ENCODE measurements at regions not wholly inside any gene's neighbourhood (a gene's known extent, or its start where the extent isn't known, plus 50 kb on each side); places are given as distances from the start of the nearest gene placed in this dataset.

DNA sequence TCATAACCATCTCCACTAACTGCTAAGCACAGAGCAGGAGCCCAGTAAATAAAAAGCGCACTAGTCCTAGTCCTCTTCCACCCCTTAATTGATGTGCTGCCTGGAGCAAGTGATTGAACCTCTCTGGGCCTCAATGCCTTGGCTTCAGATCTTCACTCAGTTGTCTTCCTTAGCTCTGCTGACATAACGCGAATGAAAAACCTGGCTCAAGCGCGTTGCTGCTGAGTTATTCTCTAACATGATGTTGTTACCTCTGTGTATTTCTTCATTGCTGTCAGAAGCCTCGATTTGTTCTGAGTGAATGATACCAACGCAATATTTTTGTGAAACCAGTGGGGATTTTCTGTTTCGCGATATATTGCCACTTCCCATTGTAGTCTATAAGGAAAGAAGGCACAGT is 185.1 kb upstream of the CCND2 start:
- TF ChIP-seq, protein P1, sequence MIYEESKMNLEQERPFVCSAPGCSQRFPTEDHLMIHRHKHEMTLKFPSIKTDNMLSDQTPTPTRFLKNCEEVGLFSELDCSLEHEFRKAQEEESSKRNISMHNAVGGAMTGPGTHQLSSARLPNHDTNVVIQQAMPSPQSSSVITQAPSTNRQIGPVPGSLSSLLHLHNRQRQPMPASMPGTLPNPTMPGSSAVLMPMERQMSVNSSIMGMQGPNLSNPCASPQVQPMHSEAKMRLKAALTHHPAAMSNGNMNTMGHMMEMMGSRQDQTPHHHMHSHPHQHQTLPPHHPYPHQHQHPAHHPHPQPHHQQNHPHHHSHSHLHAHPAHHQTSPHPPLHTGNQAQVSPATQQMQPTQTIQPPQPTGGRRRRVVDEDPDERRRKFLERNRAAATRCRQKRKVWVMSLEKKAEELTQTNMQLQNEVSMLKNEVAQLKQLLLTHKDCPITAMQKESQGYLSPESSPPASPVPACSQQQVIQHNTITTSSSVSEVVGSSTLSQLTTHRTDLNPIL (CRISPR knock-in tag; IDR thresholded peaks at IDR 0.05; ENCODE audit: low read depth): no peak
- TF ChIP-seq ZNF565 (CRISPR knock-in tag; conservative IDR thresholded peaks at IDR 0.05; ENCODE audit: low read depth) (no peak), ESRRG (CRISPR knock-in tag; IDR thresholded peaks at IDR 0.05) (no peak), TOX (CRISPR knock-in tag; IDR thresholded peaks at IDR 0.05; ENCODE audit: borderline replicate concordance) (no peak), OSR1 (CRISPR knock-in tag; IDR thresholded peaks at IDR 0.05) (no peak), PPARA (CRISPR knock-in tag; IDR thresholded peaks at IDR 0.05; ENCODE audit: borderline replicate concordance) (no peak), ISL1 (CRISPR knock-in tag; IDR thresholded peaks at IDR 0.05) (no peak), ZFP3 (CRISPR knock-in tag; IDR thresholded peaks at IDR 0.05) (no peak), TCF4 (CRISPR knock-in tag; IDR thresholded peaks at IDR 0.05; ENCODE audit: borderline replicate concordance) (no peak), BACH2 (CRISPR knock-in tag; IDR thresholded peaks at IDR 0.05; ENCODE audit: borderline replicate concordance) (no peak), ZNF70 (CRISPR knock-in tag; IDR thresholded peaks at IDR 0.05) (no peak), ZNF8 (CRISPR knock-in tag; IDR thresholded peaks at IDR 0.05) (no peak), ZFP30 (CRISPR knock-in tag; IDR thresholded peaks at IDR 0.05) (no peak), ZC3H10 (CRISPR knock-in tag; IDR thresholded peaks at IDR 0.05) (no peak)
- TF ChIP-seq, protein P2, sequence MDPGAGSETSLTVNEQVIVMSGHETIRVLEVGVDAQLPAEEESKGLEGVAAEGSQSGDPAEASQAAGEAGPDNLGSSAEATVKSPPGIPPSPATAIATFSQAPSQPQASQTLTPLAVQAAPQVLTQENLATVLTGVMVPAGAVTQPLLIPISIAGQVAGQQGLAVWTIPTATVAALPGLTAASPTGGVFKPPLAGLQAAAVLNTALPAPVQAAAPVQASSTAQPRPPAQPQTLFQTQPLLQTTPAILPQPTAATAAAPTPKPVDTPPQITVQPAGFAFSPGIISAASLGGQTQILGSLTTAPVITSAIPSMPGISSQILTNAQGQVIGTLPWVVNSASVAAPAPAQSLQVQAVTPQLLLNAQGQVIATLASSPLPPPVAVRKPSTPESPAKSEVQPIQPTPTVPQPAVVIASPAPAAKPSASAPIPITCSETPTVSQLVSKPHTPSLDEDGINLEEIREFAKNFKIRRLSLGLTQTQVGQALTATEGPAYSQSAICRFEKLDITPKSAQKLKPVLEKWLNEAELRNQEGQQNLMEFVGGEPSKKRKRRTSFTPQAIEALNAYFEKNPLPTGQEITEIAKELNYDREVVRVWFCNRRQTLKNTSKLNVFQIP (CRISPR knock-in tag; IDR thresholded peaks at IDR 0.05; ENCODE audit: borderline replicate concordance, low read depth): no peak
- TF ChIP-seq, protein P3, sequence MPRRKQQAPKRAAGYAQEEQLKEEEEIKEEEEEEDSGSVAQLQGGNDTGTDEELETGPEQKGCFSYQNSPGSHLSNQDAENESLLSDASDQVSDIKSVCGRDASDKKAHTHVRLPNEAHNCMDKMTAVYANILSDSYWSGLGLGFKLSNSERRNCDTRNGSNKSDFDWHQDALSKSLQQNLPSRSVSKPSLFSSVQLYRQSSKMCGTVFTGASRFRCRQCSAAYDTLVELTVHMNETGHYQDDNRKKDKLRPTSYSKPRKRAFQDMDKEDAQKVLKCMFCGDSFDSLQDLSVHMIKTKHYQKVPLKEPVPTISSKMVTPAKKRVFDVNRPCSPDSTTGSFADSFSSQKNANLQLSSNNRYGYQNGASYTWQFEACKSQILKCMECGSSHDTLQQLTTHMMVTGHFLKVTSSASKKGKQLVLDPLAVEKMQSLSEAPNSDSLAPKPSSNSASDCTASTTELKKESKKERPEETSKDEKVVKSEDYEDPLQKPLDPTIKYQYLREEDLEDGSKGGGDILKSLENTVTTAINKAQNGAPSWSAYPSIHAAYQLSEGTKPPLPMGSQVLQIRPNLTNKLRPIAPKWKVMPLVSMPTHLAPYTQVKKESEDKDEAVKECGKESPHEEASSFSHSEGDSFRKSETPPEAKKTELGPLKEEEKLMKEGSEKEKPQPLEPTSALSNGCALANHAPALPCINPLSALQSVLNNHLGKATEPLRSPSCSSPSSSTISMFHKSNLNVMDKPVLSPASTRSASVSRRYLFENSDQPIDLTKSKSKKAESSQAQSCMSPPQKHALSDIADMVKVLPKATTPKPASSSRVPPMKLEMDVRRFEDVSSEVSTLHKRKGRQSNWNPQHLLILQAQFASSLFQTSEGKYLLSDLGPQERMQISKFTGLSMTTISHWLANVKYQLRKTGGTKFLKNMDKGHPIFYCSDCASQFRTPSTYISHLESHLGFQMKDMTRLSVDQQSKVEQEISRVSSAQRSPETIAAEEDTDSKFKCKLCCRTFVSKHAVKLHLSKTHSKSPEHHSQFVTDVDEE (CRISPR knock-in tag; IDR thresholded peaks at IDR 0.05): no peak
- TF ChIP-seq, protein P4, sequence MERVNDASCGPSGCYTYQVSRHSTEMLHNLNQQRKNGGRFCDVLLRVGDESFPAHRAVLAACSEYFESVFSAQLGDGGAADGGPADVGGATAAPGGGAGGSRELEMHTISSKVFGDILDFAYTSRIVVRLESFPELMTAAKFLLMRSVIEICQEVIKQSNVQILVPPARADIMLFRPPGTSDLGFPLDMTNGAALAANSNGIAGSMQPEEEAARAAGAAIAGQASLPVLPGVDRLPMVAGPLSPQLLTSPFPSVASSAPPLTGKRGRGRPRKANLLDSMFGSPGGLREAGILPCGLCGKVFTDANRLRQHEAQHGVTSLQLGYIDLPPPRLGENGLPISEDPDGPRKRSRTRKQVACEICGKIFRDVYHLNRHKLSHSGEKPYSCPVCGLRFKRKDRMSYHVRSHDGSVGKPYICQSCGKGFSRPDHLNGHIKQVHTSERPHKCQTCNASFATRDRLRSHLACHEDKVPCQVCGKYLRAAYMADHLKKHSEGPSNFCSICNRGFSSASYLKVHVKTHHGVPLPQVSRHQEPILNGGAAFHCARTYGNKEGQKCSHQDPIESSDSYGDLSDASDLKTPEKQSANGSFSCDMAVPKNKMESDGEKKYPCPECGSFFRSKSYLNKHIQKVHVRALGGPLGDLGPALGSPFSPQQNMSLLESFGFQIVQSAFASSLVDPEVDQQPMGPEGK (CRISPR knock-in tag; IDR thresholded peaks at IDR 0.05; ENCODE audit: borderline replicate concordance): no peak
- TF ChIP-seq, protein P5, sequence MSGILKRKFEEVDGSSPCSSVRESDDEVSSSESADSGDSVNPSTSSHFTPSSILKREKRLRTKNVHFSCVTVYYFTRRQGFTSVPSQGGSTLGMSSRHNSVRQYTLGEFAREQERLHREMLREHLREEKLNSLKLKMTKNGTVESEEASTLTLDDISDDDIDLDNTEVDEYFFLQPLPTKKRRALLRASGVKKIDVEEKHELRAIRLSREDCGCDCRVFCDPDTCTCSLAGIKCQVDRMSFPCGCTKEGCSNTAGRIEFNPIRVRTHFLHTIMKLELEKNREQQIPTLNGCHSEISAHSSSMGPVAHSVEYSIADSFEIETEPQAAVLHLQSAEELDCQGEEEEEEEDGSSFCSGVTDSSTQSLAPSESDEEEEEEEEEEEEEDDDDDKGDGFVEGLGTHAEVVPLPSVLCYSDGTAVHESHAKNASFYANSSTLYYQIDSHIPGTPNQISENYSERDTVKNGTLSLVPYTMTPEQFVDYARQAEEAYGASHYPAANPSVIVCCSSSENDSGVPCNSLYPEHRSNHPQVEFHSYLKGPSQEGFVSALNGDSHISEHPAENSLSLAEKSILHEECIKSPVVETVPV (CRISPR knock-in tag; IDR thresholded peaks at IDR 0.05): no peak

DNA sequence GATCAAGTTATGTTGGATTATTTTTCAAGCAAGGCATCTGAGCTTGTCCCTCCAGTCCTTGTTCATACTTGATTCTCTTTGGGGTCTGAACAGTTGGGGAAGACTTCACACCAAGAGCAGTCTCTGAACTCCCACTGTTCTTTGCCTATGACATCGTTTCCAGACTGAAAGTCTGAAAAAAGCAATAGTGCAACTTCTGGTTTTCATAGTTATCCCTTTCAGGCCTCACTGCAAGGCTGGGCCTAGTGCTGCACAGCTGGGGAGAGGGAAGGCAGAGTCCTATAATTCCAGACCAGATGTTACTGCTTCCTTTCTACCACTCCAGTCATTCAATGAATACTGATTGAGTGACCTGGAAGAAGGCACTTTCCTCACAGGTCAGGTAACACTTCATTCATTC is 187.1 kb upstream of the CCND2 start:
- ATAC-seq: no peak
- TF ChIP-seq TCF4 (CRISPR knock-in tag; IDR thresholded peaks at IDR 0.05; ENCODE audit: borderline replicate concordance): no peak
- no peak for TF ChIP-seq RARB (CRISPR knock-in tag; IDR thresholded peaks at IDR 0.05)
- TF ChIP-seq ARNTL (CRISPR knock-in tag; IDR thresholded peaks at IDR 0.05; ENCODE audit: borderline replicate concordance, low read depth): no peak
- no peak for TF ChIP-seq ZNF565 (CRISPR knock-in tag; conservative IDR thresholded peaks at IDR 0.05; ENCODE audit: low read depth)
- TF ChIP-seq, protein P5 (CRISPR knock-in tag; IDR thresholded peaks at IDR 0.05): no peak
- no peak for TF ChIP-seq ZFP30 (CRISPR knock-in tag; IDR thresholded peaks at IDR 0.05)
- TF ChIP-seq, protein P4 (CRISPR knock-in tag; IDR thresholded peaks at IDR 0.05; ENCODE audit: borderline replicate concordance): no peak
- TF ChIP-seq BACH2 (CRISPR knock-in tag; IDR thresholded peaks at IDR 0.05; ENCODE audit: borderline replicate concordance): no peak
- TF ChIP-seq, protein P1 (CRISPR knock-in tag; IDR thresholded peaks at IDR 0.05; ENCODE audit: low read depth): no peak
- no peak for TF ChIP-seq ZFP3 (CRISPR knock-in tag; IDR thresholded peaks at IDR 0.05)
- no peak for TF ChIP-seq ISL1 (CRISPR knock-in tag; IDR thresholded peaks at IDR 0.05)
- no peak for TF ChIP-seq ESRRG (CRISPR knock-in tag; IDR thresholded peaks at IDR 0.05)
- TF ChIP-seq CSDC2 (CRISPR knock-in tag; IDR thresholded peaks at IDR 0.05): no peak
- TF ChIP-seq SNAI2 (CRISPR knock-in tag; IDR thresholded peaks at IDR 0.05): no peak
- TF ChIP-seq OSR1 (CRISPR knock-in tag; IDR thresholded peaks at IDR 0.05): no peak
- no peak for TF ChIP-seq TOX (CRISPR knock-in tag; IDR thresholded peaks at IDR 0.05; ENCODE audit: borderline replicate concordance)
- no peak for TF ChIP-seq PPARA (CRISPR knock-in tag; IDR thresholded peaks at IDR 0.05; ENCODE audit: borderline replicate concordance)

More for the DNA sequence above, 185.1 kb upstream of the CCND2 start:
- ATAC-seq: no peak
